ENCODE measurements at regions not wholly inside any gene's neighbourhood (a gene's known extent, or its start where the extent isn't known, plus 50 kb on each side); places are given as distances from the start of the nearest gene placed in this dataset.

DNA sequence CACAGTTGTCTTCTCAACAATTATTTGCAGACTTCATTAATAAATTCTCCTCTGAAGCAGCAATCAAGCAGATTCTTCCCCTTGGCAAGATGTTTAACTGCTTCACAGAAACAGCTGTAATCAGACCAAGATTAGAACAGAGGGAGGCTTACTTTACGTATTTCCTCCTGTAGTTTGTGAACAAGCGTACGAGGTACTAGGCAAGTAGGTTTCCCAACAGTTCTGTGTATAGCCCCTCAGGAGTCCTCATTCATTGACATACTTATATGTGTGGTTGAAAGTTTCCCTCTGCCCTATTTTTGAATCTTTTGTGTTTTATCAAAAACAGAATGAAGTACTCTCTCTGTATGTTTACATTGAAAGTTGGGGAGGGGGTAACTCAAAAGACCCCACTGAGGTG lies 128.0 kb downstream of the SPATA31D1 start:
- no peak for DNase-seq
- Histone ChIP-seq H3K9me3 (no peaks in the 10 kb centered on the region), H3K4me3 (no peak overlapping the region), H3K36me3 (no peaks in the 10 kb centered on the region), H3K27me3 (no peaks in the 10 kb centered on the region), H3K4me1 (no peaks in the 10 kb centered on the region), H3K27ac (no peak overlapping the region)
- intact Hi-C loops (cut with DNase I; ENCODE audit: low total_unique reads) = no loop called here
- TF ChIP-seq EP300 (IDR thresholded peaks at IDR 0.05; ENCODE audit: low read depth) (no peak), POLR2A (IDR thresholded peaks at IDR 0.05) (no peak)
- WGBS, 2 donors (ENCODE audit: low coverage in 1 of 2) = 80 to 84% methylated on average over 3 of the region's 3 CpGs
- in situ Hi-C loops (cut with MboI; ENCODE audit: low pct_ligation_motif_present in 1 of 4, low pct_unique_long_range_greater_than_20kb in 1 of 4, low sequenced_read_pairs in 3 of 4) = no loop called here

GRCh38 chr9:82117026-82117811 lies 128.6 kb downstream of the SPATA31D1 start:
- in situ Hi-C loops (cut with MboI; ENCODE audit: low pct_ligation_motif_present in 1 of 4, low pct_unique_long_range_greater_than_20kb in 1 of 4, low sequenced_read_pairs in 3 of 4) (no loop called here), intact Hi-C loops (cut with DNase I; ENCODE audit: low total_unique reads) (no loop called here)
- Histone ChIP-seq H3K27me3 (no peaks in the 10 kb centered on the region), H3K4me3 (no peak overlapping the region), H3K9me3 (no peaks in the 10 kb centered on the region), H3K4me1 (no peaks in the 10 kb centered on the region), H3K27ac (no peak overlapping the region), H3K36me3 (no peaks in the 10 kb centered on the region)
- DNase-seq = no peak
- 66 to 69% methylated on average over 7 of the region's 7 CpGs for WGBS, 2 donors (ENCODE audit: low coverage in 1 of 2)
- TF ChIP-seq EP300 (IDR thresholded peaks at IDR 0.05; ENCODE audit: low read depth) = no peak
- TF ChIP-seq, protein P1, sequence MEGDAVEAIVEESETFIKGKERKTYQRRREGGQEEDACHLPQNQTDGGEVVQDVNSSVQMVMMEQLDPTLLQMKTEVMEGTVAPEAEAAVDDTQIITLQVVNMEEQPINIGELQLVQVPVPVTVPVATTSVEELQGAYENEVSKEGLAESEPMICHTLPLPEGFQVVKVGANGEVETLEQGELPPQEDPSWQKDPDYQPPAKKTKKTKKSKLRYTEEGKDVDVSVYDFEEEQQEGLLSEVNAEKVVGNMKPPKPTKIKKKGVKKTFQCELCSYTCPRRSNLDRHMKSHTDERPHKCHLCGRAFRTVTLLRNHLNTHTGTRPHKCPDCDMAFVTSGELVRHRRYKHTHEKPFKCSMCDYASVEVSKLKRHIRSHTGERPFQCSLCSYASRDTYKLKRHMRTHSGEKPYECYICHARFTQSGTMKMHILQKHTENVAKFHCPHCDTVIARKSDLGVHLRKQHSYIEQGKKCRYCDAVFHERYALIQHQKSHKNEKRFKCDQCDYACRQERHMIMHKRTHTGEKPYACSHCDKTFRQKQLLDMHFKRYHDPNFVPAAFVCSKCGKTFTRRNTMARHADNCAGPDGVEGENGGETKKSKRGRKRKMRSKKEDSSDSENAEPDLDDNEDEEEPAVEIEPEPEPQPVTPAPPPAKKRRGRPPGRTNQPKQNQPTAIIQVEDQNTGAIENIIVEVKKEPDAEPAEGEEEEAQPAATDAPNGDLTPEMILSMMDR (IDR thresholded peaks at IDR 0.05) = no peak
- TF ChIP-seq POLR2AphosphoS5 (IDR thresholded peaks at IDR 0.05) = no peak
- TF ChIP-seq POLR2A (IDR thresholded peaks at IDR 0.05) = no peak

DNA sequence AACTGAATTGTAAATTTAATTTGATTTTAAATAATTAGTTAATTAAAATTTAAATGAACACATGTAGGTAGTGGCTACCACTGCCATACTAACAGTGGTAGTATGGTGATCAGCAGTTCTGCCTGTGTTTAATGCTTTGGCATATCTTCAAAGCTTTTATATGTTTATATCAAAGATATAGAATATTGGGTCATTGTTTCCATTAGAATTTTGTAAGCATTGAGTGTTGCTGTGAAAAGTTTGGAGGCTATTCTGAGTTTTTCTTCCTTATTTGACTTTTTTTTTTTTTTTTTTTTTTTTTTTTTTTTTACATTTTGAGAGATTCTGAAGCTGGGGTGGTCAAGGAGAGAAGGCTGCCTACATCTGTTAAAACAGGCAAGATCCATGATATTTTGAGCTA lies 134.2 kb downstream of the SPATA31D1 start:
- in situ Hi-C loops (cut with MboI; ENCODE audit: low pct_ligation_motif_present in 1 of 4, low pct_unique_long_range_greater_than_20kb in 1 of 4, low sequenced_read_pairs in 3 of 4) = no loop called here
- no peaks in the 10 kb centered on the region for H3K27me3 ChIP-seq
- H3K36me3 ChIP-seq = no peaks in the 10 kb centered on the region
- H3K27ac ChIP-seq = no peak overlapping the region
- no peaks in the 10 kb centered on the region for H3K4me1 ChIP-seq
- intact Hi-C loops (cut with DNase I; ENCODE audit: low total_unique reads) = no loop called here
- TF ChIP-seq POLR2A (IDR thresholded peaks at IDR 0.05) (no peak), EP300 (IDR thresholded peaks at IDR 0.05; ENCODE audit: low read depth) (no peak), POLR2AphosphoS5 (IDR thresholded peaks at IDR 0.05) (no peak)
- TF ChIP-seq, protein P1 (IDR thresholded peaks at IDR 0.05) = no peak
- no peak for DNase-seq
- H3K9me3 ChIP-seq = no peaks in the 10 kb centered on the region
- H3K4me3 ChIP-seq = no peak overlapping the region

GRCh38 chr9:82124090-82124489 lies 135.5 kb downstream of the SPATA31D1 start:
- TF ChIP-seq, protein P1 (IDR thresholded peaks at IDR 0.05) = no peak
- TF ChIP-seq EP300 (IDR thresholded peaks at IDR 0.05; ENCODE audit: low read depth) (no peak), POLR2AphosphoS5 (IDR thresholded peaks at IDR 0.05) (no peak), POLR2A (IDR thresholded peaks at IDR 0.05) (no peak)
- intact Hi-C loops (cut with DNase I; ENCODE audit: low total_unique reads) (no loop called here), in situ Hi-C loops (cut with MboI; ENCODE audit: low pct_ligation_motif_present in 1 of 4, low pct_unique_long_range_greater_than_20kb in 1 of 4, low sequenced_read_pairs in 3 of 4) (no loop called here)
- DNase-seq = no peak
- 84 to 90% methylated on average over 3 of the region's 3 CpGs for WGBS, 2 donors (ENCODE audit: low coverage in 1 of 2)
- Histone ChIP-seq H3K36me3 (no peaks in the 10 kb centered on the region), H3K27ac (no peak overlapping the region), H3K4me1 (no peaks in the 10 kb centered on the region), H3K4me3 (no peak overlapping the region), H3K9me3 (no peaks in the 10 kb centered on the region), H3K27me3 (no peaks in the 10 kb centered on the region)

DNA sequence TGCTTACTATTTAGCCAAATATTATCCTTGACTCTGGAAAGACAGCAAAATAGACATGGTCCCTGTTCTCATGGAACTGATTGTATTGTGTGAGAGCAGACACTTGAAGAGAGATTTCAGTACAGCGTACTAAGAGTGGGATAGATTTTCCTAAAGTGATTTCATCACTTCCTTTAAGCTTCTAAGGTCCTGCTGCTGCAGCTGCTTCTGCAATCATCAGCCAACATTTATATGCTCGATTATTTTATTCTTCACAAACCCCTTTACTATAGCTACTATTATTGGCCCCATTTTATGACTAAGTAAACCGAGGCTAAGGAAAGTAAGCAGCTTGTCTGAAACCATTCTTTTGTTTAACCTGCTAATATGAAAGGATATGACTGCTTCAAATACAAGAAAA lies 137.7 kb downstream of the SPATA31D1 start:
- intact Hi-C loops (cut with DNase I; ENCODE audit: low total_unique reads) (no loop called here), in situ Hi-C loops (cut with MboI; ENCODE audit: low pct_ligation_motif_present in 1 of 4, low pct_unique_long_range_greater_than_20kb in 1 of 4, low sequenced_read_pairs in 3 of 4) (no loop called here)
- Histone ChIP-seq H3K4me3 (no peak overlapping the region), H3K27ac (no peak overlapping the region), H3K4me1 (no peaks in the 10 kb centered on the region), H3K36me3 (no peaks in the 10 kb centered on the region), H3K9me3 (no peaks in the 10 kb centered on the region), H3K27me3 (no peaks in the 10 kb centered on the region)
- TF ChIP-seq EP300 (IDR thresholded peaks at IDR 0.05; ENCODE audit: low read depth) (no peak), POLR2A (IDR thresholded peaks at IDR 0.05) (no peak), POLR2AphosphoS5 (IDR thresholded peaks at IDR 0.05) (no peak)
- TF ChIP-seq, protein P1 (IDR thresholded peaks at IDR 0.05) = no peak
- no peak for DNase-seq
- WGBS, 2 donors (ENCODE audit: low coverage in 1 of 2) = 46 to 57% methylated on average over 3 of the region's 3 CpGs

Data from transverse colon (tissue), 4 donors.